Stimulated activated CD8-positive, alpha-beta memory T cell treated with anti-CD3 and anti-CD28 coated beads, Interleukin-4, amount 100 ng/mL, for 1 hour (primary cell): ENCODE measurements at regions not wholly inside any gene's neighbourhood (a gene's known extent, or its start where the extent isn't known, plus 50 kb on each side); places are given as distances from the start of the nearest gene placed in this dataset.
"Not testable (repeated sequence)": the region's sequence is repeated elsewhere in the genome, so short reads cannot be mapped to it uniquely, and the experiment has no call there.

Source experiments
- DNase-seq, 2 donors: peaks; one replicate each; pipeline ENCODE4 v3.0.0-alpha.2; 2020; ENCODE audit warnings: low read depth in 2 of 2, low spot score in 1 of 2

GRCh38 chr11:87484566-87484965, 446.8 kb downstream of the TMEM135 start:
- no peak for DNase-seq

DNA sequence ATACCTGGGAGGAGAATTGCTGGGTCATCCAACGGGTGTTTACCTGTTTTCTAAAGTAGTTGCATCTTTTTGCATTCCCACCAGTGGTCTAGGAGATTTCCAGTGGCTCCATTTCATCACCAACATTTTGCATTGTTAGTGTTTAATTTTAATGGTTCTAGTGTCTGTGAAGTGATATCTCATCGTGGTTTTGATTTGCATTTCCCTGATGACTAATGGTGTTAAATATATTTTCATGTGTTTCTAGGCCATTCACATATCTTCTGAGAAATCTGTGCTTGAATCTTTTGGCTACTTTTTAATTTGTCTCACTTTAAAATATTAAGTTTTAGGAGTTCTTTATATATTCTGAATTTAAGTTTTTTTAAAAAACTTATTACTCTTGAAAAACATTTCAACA, 439.6 kb downstream of the TMEM135 start:
- no peak for DNase-seq

- DNase-seq = no peak
These were observed 435.4 kb downstream of the TMEM135 start for GRCh38 chr11:87473174-87473573.

GRCh38 chr11:87466223-87466622, 428.5 kb downstream of the TMEM135 start:
- no peak for DNase-seq

DNA sequence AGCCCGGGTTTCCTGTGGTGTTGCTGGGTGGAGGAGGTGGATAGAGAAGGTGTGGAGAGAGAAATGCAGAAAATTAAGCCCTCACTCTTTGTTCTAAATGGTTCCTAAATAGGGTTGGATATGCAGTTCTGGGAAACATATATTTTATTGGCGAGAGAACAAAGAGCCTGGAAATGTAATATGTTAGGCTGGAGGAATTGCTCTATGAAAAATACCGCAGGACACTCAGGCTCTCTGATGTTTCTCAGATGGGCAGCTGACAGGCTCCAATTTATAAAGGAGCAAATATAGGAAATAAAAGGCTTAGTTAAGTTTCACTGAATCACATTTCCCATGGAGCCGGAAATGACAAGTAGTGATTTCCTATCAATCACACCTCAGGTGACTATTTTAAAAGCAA, 428.0 kb downstream of the TMEM135 start:
- DNase-seq = no peak

- DNase-seq = no peak
These were observed 425.9 kb downstream of the TMEM135 start for GRCh38 chr11:87463486-87464102.

GRCh38 chr11:87462171-87462570, 424.4 kb downstream of the TMEM135 start:
- no peak for DNase-seq

- no peak for DNase-seq
These were observed 423.3 kb downstream of the TMEM135 start for GRCh38 chr11:87460842-87461637.

GRCh38 chr11:87460279-87460678, 422.5 kb downstream of the TMEM135 start:
- no peak for DNase-seq

GRCh38 chr11:87459351-87459750, 421.6 kb downstream of the TMEM135 start:
- no peak for DNase-seq

GRCh38 chr11:87456499-87456898, 418.8 kb downstream of the TMEM135 start:
- no peak for DNase-seq

DNA sequence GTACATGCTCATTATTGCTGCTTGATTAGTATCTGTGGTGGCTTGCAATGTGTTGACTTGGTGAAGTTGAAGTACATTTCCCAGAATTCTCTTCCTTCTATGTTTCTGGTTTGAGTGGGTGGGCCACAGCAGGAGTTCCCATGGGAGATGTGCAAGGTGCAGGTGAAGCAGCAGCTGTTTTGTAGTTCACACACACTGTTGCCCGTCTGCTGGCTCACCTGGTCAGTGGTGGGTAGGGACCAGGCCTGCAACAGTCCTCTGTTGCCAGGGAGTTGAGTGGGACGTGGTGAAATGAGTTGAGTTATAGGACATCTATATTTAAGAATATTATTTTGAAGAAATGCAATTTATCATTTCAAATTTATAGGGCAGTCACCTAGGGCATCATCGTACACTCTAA, 417.4 kb downstream of the TMEM135 start:
- no peak for DNase-seq

DNA sequence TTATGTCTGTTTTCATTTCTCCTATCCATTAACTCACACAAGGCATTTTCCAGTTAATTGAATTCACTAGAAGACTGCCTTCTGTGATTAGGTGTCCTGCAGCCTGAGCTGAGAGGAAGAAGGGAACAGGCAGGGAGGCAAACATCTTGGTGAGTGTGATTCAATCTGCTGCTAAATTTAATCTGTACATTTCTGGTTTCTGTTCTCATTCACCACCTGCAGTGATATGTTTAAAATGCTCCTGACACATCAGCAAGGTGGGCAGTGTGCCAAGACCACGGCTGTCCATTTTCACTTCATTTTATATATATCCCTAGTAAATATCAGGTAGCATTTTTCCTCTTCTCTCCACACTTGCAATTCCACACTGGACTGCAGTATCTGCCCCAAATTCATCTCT, 416.5 kb downstream of the TMEM135 start:
- no peak for DNase-seq

DNA sequence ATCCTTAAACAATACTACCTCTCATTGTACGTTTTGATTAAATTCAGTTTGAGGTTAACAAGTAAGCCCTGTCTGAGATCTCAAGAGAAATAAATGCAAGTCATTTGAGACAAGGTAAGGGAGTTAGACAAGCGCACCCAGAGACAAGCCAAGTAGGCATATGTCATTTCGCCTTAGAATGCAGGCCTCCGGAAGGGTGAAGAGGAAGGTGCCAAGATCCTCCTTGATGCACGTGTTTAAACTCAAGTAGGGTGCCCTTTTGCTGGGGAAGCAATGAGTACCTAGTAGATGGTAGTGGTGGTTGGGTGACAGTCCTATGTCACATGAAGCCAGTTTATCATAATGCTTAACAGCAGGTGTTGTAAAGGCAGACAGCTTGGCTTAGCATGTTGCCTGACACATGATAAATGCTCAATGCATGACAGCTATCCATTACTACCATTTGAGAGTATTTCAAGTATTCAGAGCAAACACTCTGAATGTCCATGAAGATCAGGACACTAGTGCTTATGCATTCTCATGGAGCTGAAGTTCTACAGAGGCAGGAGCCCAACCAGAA, 415.9 kb downstream of the TMEM135 start:
- no peak for DNase-seq

- DNase-seq = not testable (repeated sequence)
These were observed 414.3 kb downstream of the TMEM135 start for GRCh38 chr11:87452025-87452424.

- no peak for DNase-seq
These were observed 413.7 kb downstream of the TMEM135 start for GRCh38 chr11:87451395-87451794.

DNA sequence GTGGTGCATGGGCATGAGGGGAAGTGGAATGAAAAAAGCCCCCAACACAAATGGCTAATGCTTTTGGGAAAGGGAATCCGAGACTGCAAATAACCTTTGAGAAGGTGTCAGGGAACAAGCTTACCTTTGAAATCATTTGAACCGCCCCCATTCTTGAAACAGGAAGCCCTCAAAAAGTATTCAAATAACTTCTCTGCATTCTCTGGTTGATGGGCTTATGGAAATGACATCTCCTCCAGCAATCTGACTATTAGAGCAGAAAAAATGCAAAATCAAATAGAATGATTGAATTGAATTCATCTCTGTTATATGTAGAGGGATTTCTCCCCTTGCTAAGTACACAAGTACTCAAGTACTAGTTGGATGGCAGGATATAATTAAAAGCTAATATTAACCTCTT, 409.9 kb downstream of the TMEM135 start:
- no peak for DNase-seq

DNA sequence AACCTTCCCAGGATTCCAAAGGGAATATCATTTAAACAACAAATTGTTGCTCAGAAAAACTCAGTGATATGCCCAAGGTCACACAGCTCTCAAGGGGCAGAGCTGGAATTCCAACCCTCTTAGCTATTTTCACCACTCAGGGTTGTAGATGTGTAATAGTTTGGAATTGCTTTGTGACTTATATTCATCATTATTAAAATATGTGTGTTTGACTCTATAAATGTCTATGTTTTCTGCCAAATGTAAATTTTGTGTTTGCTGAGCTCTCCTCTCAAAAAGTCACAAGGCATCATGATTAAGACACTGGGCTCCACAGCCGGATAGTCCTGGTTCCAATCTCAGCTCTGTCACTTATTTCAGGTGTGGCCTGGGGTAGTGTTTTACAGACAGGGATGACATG, 407.3 kb downstream of the TMEM135 start:
- no peak for DNase-seq

DNA sequence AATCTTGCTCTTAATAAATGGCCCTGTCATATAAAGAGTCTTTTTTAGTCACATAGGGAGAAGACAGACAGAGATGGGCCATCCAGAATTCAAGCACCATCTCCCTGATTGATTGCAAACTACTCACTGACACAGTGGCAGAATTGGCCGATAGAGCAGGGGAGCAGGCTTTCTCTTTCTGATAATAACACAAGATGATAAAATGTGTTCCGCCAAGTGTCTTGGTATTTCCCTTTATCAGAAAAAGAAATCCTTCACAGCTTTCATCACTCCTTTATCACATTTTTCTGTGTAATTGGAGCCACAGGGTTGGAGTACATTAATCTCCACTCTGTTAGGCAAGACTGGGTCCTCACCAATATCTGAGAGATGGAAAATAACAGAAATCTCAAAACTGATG, 406.0 kb downstream of the TMEM135 start:
- no peak for DNase-seq

DNA sequence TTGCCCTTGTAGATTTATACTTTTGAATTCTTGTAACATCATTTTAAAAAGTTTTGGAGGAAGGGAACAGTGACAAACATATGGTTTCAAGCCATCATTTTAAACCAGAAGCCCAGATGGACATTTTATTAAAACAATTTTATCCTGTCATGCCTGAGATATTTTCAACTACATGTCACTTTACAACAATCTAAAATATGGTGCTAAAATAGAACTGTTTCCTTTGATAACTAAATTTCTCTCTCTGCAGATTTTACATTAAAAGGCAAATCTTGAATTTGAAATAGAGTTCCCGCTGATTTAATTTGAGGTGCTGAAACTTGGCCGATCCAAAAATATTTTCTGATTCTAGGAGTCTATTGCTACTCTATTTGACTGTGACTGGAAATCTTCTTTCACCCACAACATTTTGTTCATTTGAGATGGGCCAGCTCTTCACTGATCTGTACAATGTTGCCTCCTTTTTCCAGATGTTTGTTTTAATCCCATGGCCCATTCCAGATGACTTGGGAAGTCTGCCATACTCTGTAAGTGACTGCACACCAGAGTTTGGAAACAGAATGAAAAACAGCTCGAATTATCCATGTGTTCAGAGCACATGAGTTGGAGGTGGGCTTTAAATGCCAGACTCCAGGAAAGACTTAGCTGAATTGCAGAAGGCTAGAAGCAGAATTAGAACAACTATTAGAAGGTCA, 402.5 kb downstream of the TMEM135 start:
- no peak for DNase-seq

DNA sequence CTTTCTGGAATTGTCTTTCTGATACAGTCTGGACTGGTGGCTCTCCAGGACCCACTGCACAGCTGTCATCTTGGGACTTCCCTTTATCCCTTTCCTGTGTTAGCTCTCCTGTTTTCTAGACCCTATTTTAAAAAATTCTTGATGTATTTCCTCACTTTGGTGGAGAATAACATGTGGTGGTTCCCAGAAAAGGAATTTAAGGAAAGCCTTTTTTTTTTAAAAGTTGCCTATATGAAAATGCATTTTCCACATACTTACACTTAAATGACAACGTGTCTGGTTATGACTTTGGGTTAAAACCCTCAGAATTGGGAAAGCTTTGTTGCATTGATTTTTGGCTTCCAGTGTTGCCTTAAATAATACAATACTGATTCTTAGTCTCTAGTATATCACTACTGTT, 400.7 kb downstream of the TMEM135 start:
- no peak for DNase-seq

- DNase-seq = no peak
These were observed 400.1 kb downstream of the TMEM135 start for GRCh38 chr11:87437844-87438223.
